IMR-90 (cell line): ENCODE measurements at regions not wholly inside any gene's neighbourhood (a gene's known extent, or its start where the extent isn't known, plus 50 kb on each side); places are given as distances from the start of the nearest gene placed in this dataset.

Experiments used
- ATAC-seq: fragments of 200-7000 bp; cut with Tn5 transposase; 2 replicates; pipeline ENCODE4 v1.9.1; 2020; ENCODE audit warnings: low read depth, mild to moderate bottlenecking, moderate library complexity
- BruUV-seq: library from RNA; stranded (reverse); fragments of 400-500 nt; replicated peaks from 2 replicates; lab custom pipeline; 2021; lab: Mats Ljungman, UMichigan
- CTCF ChIA-PET: fragments of 300-600 bp; formaldehyde crosslinking; extraction: SDS; loops from one replicate; lab custom pipeline; 2021; ENCODE audit warnings: antibody characterized with exemption; lab: Yijun Ruan, JAX
- POLR2A ChIA-PET: fragments of 300-600 bp; sonication (Branson Sonifier 250); formaldehyde crosslinking; loops from one replicate; lab custom pipeline; 2022; ENCODE audit warnings: antibody characterized with exemption; ENCODE audit not compliant: unreplicated experiment; lab: Charles Lee
- DNase-seq: peaks from one replicate; pipeline ENCODE4 v3.0.0; 2013
- H2AFZ ChIP-seq: replicated peaks from 2 replicates; pipeline ENCODE3; 2013; ENCODE audit warnings: low read length, mild to moderate bottlenecking; ENCODE audit not compliant: poor library complexity
- H2AK5ac ChIP-seq: 2 replicates; pipeline ENCODE4 v1.6.1; 2013; ENCODE audit warnings: low read depth, low read length, inconsistent platforms
- H2AK9ac ChIP-seq: replicated peaks from 2 replicates; pipeline ENCODE3; 2013; ENCODE audit warnings: mild to moderate bottlenecking, low read depth, low read length, moderate library complexity; ENCODE audit not compliant: poor library complexity
- H2BK120ac ChIP-seq: 2 replicates; pipeline ENCODE4 v1.6.1; 2013; ENCODE audit warnings: low read depth, low read length, inconsistent platforms
- H2BK15ac ChIP-seq: 3 replicates; pipeline ENCODE4 v1.6.1; 2013; ENCODE audit warnings: low read depth, low read length, inconsistent platforms
- H2BK20ac ChIP-seq: 2 replicates; pipeline ENCODE4 v1.6.1; 2013; ENCODE audit warnings: low read depth, mild to moderate bottlenecking, inconsistent platforms, low read length, moderate library complexity
- H2BK5ac ChIP-seq: 2 replicates; pipeline ENCODE4 v1.6.1; 2013; ENCODE audit warnings: mild to moderate bottlenecking, low read depth, low read length, inconsistent platforms; ENCODE audit not compliant: poor library complexity, severe bottlenecking
- H3K14ac ChIP-seq: replicated peaks from 2 replicates; pipeline ENCODE4 v1.6.1; 2013; ENCODE audit warnings: low read depth, low read length, inconsistent platforms
- H3K18ac ChIP-seq: 2 replicates; pipeline ENCODE4 v1.6.1; 2013; ENCODE audit warnings: low read depth, low read length, control low read depth
- H3K23ac ChIP-seq: 2 replicates; pipeline ENCODE4 v1.6.1; 2013; ENCODE audit warnings: low read depth, low read length, inconsistent platforms
- H3K27ac ChIP-seq: 2 replicates; pipeline ENCODE4 v1.5.1; 2013; ENCODE audit warnings: mild to moderate bottlenecking, control low read depth, low read length; ENCODE audit not compliant: insufficient read depth
- H3K27me3 ChIP-seq: 2 replicates; pipeline ENCODE4 v1.6.1; 2013; ENCODE audit warnings: low read length; ENCODE audit not compliant: control insufficient read depth, insufficient read depth
- H3K36me3 ChIP-seq: 2 replicates; pipeline ENCODE4 v1.6.1; 2013; ENCODE audit warnings: low read length, mixed read lengths; ENCODE audit not compliant: control insufficient read depth, insufficient read depth
- H3K4ac ChIP-seq: 2 replicates; pipeline ENCODE4 v1.6.1; 2013; ENCODE audit warnings: low read depth, low read length, inconsistent platforms
- H3K4me1 ChIP-seq: 2 replicates; pipeline ENCODE4 v1.6.1; 2013; ENCODE audit warnings: low read length, mixed read lengths; ENCODE audit not compliant: control insufficient read depth, insufficient read depth
- H3K4me2 ChIP-seq: 2 replicates; pipeline ENCODE4 v1.6.1; 2013; ENCODE audit warnings: low read depth, mild to moderate bottlenecking, control low read depth, low read length, moderate library complexity
- H3K4me3 ChIP-seq: 2 replicates; pipeline ENCODE4 v1.5.1; 2013; ENCODE audit warnings: low read depth, mild to moderate bottlenecking, control low read depth, low read length, moderate library complexity; ENCODE audit not compliant: insufficient read depth
- H3K56ac ChIP-seq: 2 replicates; pipeline ENCODE4 v1.6.1; 2013; ENCODE audit warnings: low read length, inconsistent platforms; ENCODE audit not compliant: insufficient read depth; ENCODE audit errors: extremely low read depth
- H3K79me1 ChIP-seq, 2 experiments: 2 replicates each; pipeline ENCODE4 v1.6.1; 2013; ENCODE audit warnings: low read length in 2 of 2, inconsistent platforms in 1 of 2, low read depth in 1 of 2
- H3K9ac ChIP-seq: 2 replicates; pipeline ENCODE4 v1.6.1; 2013; ENCODE audit warnings: low read depth, low read length, control low read depth
- H3K9me1 ChIP-seq: 2 replicates; pipeline ENCODE4 v1.6.1; 2013; ENCODE audit warnings: low read length, inconsistent platforms; ENCODE audit not compliant: insufficient read depth
- H3K9me3 ChIP-seq: 2 replicates; pipeline ENCODE4 v1.6.1; 2013; ENCODE audit warnings: low read length; ENCODE audit not compliant: control insufficient read depth, insufficient read depth
- H4K20me1 ChIP-seq: 2 replicates; pipeline ENCODE4 v1.6.1; 2013; ENCODE audit warnings: low read length, inconsistent platforms; ENCODE audit not compliant: insufficient read depth
- H4K5ac ChIP-seq: 2 replicates; pipeline ENCODE4 v1.6.1; 2013; ENCODE audit warnings: mild to moderate bottlenecking, low read depth, low read length, control low read depth
- H4K8ac ChIP-seq, 2 experiments: 2 replicates each; pipeline ENCODE4 v1.6.1; 2013; ENCODE audit warnings: low read depth in 2 of 2, low read length in 2 of 2, control low read depth in 1 of 2, inconsistent platforms in 1 of 2
- H4K91ac ChIP-seq: 2 replicates; pipeline ENCODE4 v1.6.1; 2013; ENCODE audit warnings: low read depth, low read length, inconsistent platforms; ENCODE audit not compliant: insufficient read depth
- CTCF ChIP-seq: conservative IDR thresholded peaks from 2 replicates; pipeline ENCODE4 v1.5.1; 2012; ENCODE audit warnings: mild to moderate bottlenecking, low read depth, low read length, improper control_type of control experiment
- FOS ChIP-seq: fragments of 150-350 bp; IDR thresholded peaks from 2 replicates; pipeline ENCODE4 v1.6.1; 2016; ENCODE audit warnings: low read depth, low read length
- NFE2L2 ChIP-seq: fragments of 150-350 bp; IDR thresholded peaks from 2 replicates; pipeline ENCODE4 v1.6.1; 2016; ENCODE audit warnings: low read depth, mild to moderate bottlenecking, low read length
- WGBS, 2 experiments: methylation state at CpG; one replicate each; pipeline versions ENCODE4 v1.1.5 to v1.1.7; 2013; ENCODE audit warnings: missing lambda C conversion rate in 2 of 2; ENCODE audit not compliant: insufficient read length in 1 of 2; ENCODE audit errors: extremely low coverage in 2 of 2; 5-methylcytosine and 5-hydroxymethylcytosine counted together
- dilution Hi-C: fragments of 300-500 bp; cut with HindIII; formaldehyde crosslinking; loops from one replicate; pipeline ENCODE4 v1.14.3; 2018; ENCODE audit warnings: low sequenced_read_pairs; ENCODE audit not compliant: unreplicated experiment
- in situ Hi-C: fragments of 300-500 bp; cut with MboI; formaldehyde crosslinking; loops from 3 replicates; pipeline ENCODE4 v1.14.3; 2019; ENCODE audit warnings: low sequenced_read_pairs, inconsistent platforms, mixed read lengths
- intact Hi-C: fragments of 100-400 bp; cut with micrococcal nuclease; formaldehyde crosslinking; loops from 2 replicates; pipeline ENCODE4 v1.10.0; 2022

GRCh38 chr6:40782355-40782754 is 195.2 kb upstream of the LRFN2 start:
- H2BK15ac ChIP-seq, result no peak overlapping the region
- no peak overlapping the region for H4K8ac ChIP-seq
- no peak overlapping the region for H3K4me3 ChIP-seq
- no peak for DNase-seq
- H3K36me3 ChIP-seq, result no peaks in the 10 kb centered on the region
- H3K23ac ChIP-seq, result no peak overlapping the region
- no peak overlapping the region for H2AK9ac ChIP-seq
- H3K9me3 ChIP-seq, result no peaks in the 10 kb centered on the region
- ATAC-seq, result no peak
- no peak overlapping the region for H3K27ac ChIP-seq
- H4K91ac ChIP-seq, result no peak overlapping the region
- H3K9me1 ChIP-seq, result no peaks in the 10 kb centered on the region; the same call in 1 of the 2 replicates
- H3K4me2 ChIP-seq, result no peak overlapping the region
- no peak overlapping the region for H3K9ac ChIP-seq
- H3K56ac ChIP-seq, result no peak overlapping the region
- no peaks in the 10 kb centered on the region; the same call in 1 of the 2 replicates for H3K4me1 ChIP-seq
- ChIA-PET CTCF (no interaction called here), POLR2A (no interaction called here)
- in situ Hi-C loops (no loop called here), intact Hi-C loops (no loop called here), dilution Hi-C loops (no loop called here)
- H2BK5ac ChIP-seq, result no peak overlapping the region
- H3K27me3 ChIP-seq, result peaks cover 1% of the 10 kb centered on the region
- H3K79me1 ChIP-seq, result no peaks in the 10 kb centered on the region
- H2BK20ac ChIP-seq, result no peak overlapping the region
- H3K14ac ChIP-seq, result no peak overlapping the region
- H4K5ac ChIP-seq, result no peak overlapping the region
- no peak overlapping the region for H3K4ac ChIP-seq
- no peak overlapping the region for H2AFZ ChIP-seq
- no peaks in the 10 kb centered on the region for H4K20me1 ChIP-seq
- H2BK120ac ChIP-seq, result no peak overlapping the region
- WGBS, 2 experiments, result 69% methylated on average over 2 of the region's 3 CpGs; no CpG with 5 or more reads in 1 of the 2 experiments
- H3K18ac ChIP-seq, result no peak overlapping the region
- TF ChIP-seq FOS, result no peak
- TF ChIP-seq NFE2L2, result no peak
- TF ChIP-seq CTCF, result no peak
- BruUV-seq, result no TSS peak
- no peak overlapping the region for H2AK5ac ChIP-seq
